H1 (cell line): ENCODE measurements at regions not wholly inside any gene's neighbourhood (a gene's known extent, or its start where the extent isn't known, plus 50 kb on each side); places are given as distances from the start of the nearest gene placed in this dataset.

Experiments
- CTCF ChIA-PET: fragments of 300-600 bp; sonication (Branson Sonifier 250); formaldehyde crosslinking; loops from one replicate; lab custom pipeline; 2021; ENCODE audit not compliant: partially characterized antibody; lab: Charles Lee
- POLR2A ChIA-PET: fragments of 300-600 bp; sonication (Branson Sonifier 250); formaldehyde crosslinking; loops from one replicate; lab custom pipeline; 2021; ENCODE audit warnings: inconsistent platforms; ENCODE audit not compliant: partially characterized antibody; lab: Charles Lee
- DNase-seq, 2 experiments: peaks; one replicate each; pipeline versions ENCODE4 v3.0.0 to v3.0.0-alpha.2; 2010 to 2022; ENCODE audit warnings: low spot score in 2 of 2, low read depth in 1 of 2, mixed read lengths in 1 of 2
- FAIRE-seq: peaks from 2 replicates; lab custom pipeline; 2011; peaks lifted over from hg19 to GRCh38; lab: Jason Lieb, UNC
- H2AFZ ChIP-seq: 2 replicates; pipeline ENCODE4 v1.8.1; 2012; ENCODE audit warnings: low read length, inconsistent platforms
- H2AK5ac ChIP-seq: 2 replicates; pipeline ENCODE4 v1.6.1; 2013; ENCODE audit warnings: low read depth, low read length
- H2BK120ac ChIP-seq: replicated peaks from 2 replicates; pipeline ENCODE3; 2013; ENCODE audit warnings: low read depth, low read length, inconsistent platforms
- H2BK12ac ChIP-seq: 2 replicates; pipeline ENCODE4 v1.6.1; 2013; ENCODE audit warnings: low read depth, low read length
- H2BK15ac ChIP-seq: 2 replicates; pipeline ENCODE4 v1.6.1; 2013; ENCODE audit warnings: low read length
- H2BK20ac ChIP-seq: 2 replicates; pipeline ENCODE4 v1.6.1; 2013; ENCODE audit warnings: low read length
- H2BK5ac ChIP-seq: 2 replicates; pipeline ENCODE4 v1.6.1; 2013; ENCODE audit warnings: low read depth, low read length
- H3K14ac ChIP-seq: 2 replicates; pipeline ENCODE4 v1.6.1; 2013; ENCODE audit warnings: inconsistent platforms; ENCODE audit not compliant: insufficient read length
- H3K18ac ChIP-seq: 2 replicates; pipeline ENCODE4 v1.6.1; 2013; ENCODE audit warnings: low read length; ENCODE audit errors: extremely low read depth
- H3K23ac ChIP-seq: 2 replicates; pipeline ENCODE4 v1.6.1; 2013; ENCODE audit warnings: inconsistent platforms; ENCODE audit not compliant: insufficient read length
- H3K23me2 ChIP-seq: 2 replicates; pipeline ENCODE4 v1.6.1; 2013; ENCODE audit warnings: low read depth, low read length
- H3K27ac ChIP-seq: 2 replicates; pipeline ENCODE4 v1.6.1; 2011; ENCODE audit warnings: low read depth, low read length, inconsistent platforms
- H3K27me3 ChIP-seq, 4 experiments: replicated peaks in 1 of 4; 1 replicate in 1 of 4; 2 replicates in 3 of 4; pipeline versions ENCODE4 v1.6.1 to v1.8.1; 2011 to 2013; ENCODE audit warnings: low read length in 3 of 4, mild to moderate bottlenecking in 3 of 4, inconsistent platforms in 2 of 4, mixed read lengths in 2 of 4, moderate library complexity in 1 of 4; ENCODE audit not compliant: control insufficient read depth in 3 of 4, insufficient read depth in 3 of 4; ENCODE audit errors: extremely low read depth in 1 of 4
- H3K36me3 ChIP-seq, 4 experiments: 2 replicates each; pipeline versions ENCODE4 v1.6.1 to v1.8.1; 2011 to 2013; ENCODE audit warnings: mild to moderate bottlenecking in 4 of 4, low read length in 3 of 4, moderate library complexity in 2 of 4, control low read depth in 1 of 4, inconsistent platforms in 1 of 4; ENCODE audit not compliant: insufficient read depth in 4 of 4, control insufficient read depth in 2 of 4
- H3K4ac ChIP-seq: replicated peaks from 2 replicates; pipeline ENCODE3; 2013; ENCODE audit warnings: low read length, low read depth, mixed read lengths, inconsistent platforms; ENCODE audit not compliant: insufficient read length
- H3K4me1 ChIP-seq, 4 experiments: replicated peaks in 1 of 4; 1 replicate in 1 of 4; 2 replicates in 3 of 4; pipeline versions ENCODE4 v1.6.1 to v1.8.1; 2011 to 2013; ENCODE audit warnings: low read length in 3 of 4, inconsistent platforms in 2 of 4, mixed read lengths in 1 of 4; ENCODE audit not compliant: insufficient read depth in 4 of 4, control insufficient read depth in 3 of 4
- H3K4me2 ChIP-seq, 2 experiments: 2 replicates each; pipeline versions ENCODE4 v1.6.1 to v1.8.1; 2011 to 2013; ENCODE audit warnings: low read depth in 2 of 2, low read length in 2 of 2, control low read depth in 1 of 2, inconsistent platforms in 1 of 2, mild to moderate bottlenecking in 1 of 2; ENCODE audit not compliant: insufficient read depth in 1 of 2
- H3K4me3 ChIP-seq, 4 experiments: fragments of 200-600, 300-600 bp in 1 of 4; sonication (generic), shearing (Covaris generic), sonication (Bioruptor Twin) in 1 of 4; 2 replicates each; pipeline versions ENCODE4 v1.5.1 to v1.8.1; 2011 to 2016; ENCODE audit warnings: low read length in 4 of 4, low read depth in 3 of 4, control low read depth in 2 of 4, inconsistent platforms in 2 of 4, mild to moderate bottlenecking in 2 of 4, mixed read lengths in 1 of 4, moderate library complexity in 1 of 4; ENCODE audit not compliant: insufficient read depth in 2 of 4; ENCODE audit errors: extremely low read depth in 1 of 4
- H3K56ac ChIP-seq: replicated peaks from 2 replicates; pipeline ENCODE3; 2013; ENCODE audit warnings: low read depth, mild to moderate bottlenecking, mixed read lengths, low read length, inconsistent platforms; ENCODE audit not compliant: insufficient read length
- H3K79me1 ChIP-seq: 2 replicates; pipeline ENCODE4 v1.6.1; 2013; ENCODE audit warnings: low read depth, low read length, control low read depth
- H3K79me2 ChIP-seq, 2 experiments: 2 replicates each; pipeline versions ENCODE4 v1.6.1 to v1.8.1; 2012 to 2013; ENCODE audit warnings: low read length in 2 of 2, mild to moderate bottlenecking in 2 of 2, inconsistent platforms in 1 of 2; ENCODE audit not compliant: insufficient read depth in 2 of 2, control insufficient read depth in 1 of 2
- H3K9ac ChIP-seq, 4 experiments: replicated peaks in 1 of 4; 1 replicate in 1 of 4; 2 replicates in 3 of 4; pipeline versions ENCODE4 v1.6.1 to v1.8.1; 2011 to 2013; ENCODE audit warnings: low read depth in 3 of 4, low read length in 3 of 4, control low read depth in 2 of 4, mild to moderate bottlenecking in 2 of 4, moderate library complexity in 2 of 4, inconsistent platforms in 1 of 4; ENCODE audit errors: extremely low read depth in 1 of 4
- H3K9me3 ChIP-seq, 2 experiments: 2 replicates each; pipeline versions ENCODE4 v1.6.1 to v1.8.1; 2012 to 2013; ENCODE audit warnings: mild to moderate bottlenecking in 2 of 2, moderate library complexity in 2 of 2, control low read depth in 1 of 2, inconsistent platforms in 1 of 2, low read depth in 1 of 2, low read length in 1 of 2, mixed read lengths in 1 of 2; ENCODE audit not compliant: insufficient read depth in 2 of 2
- H4K20me1 ChIP-seq, 2 experiments: replicated peaks in 1 of 2; 2 replicates each; pipeline versions ENCODE3 to v1.8.1; 2011 to 2013; ENCODE audit warnings: inconsistent platforms in 2 of 2, low read length in 2 of 2, mild to moderate bottlenecking in 1 of 2; ENCODE audit not compliant: insufficient read depth in 2 of 2, control insufficient read depth in 1 of 2
- H4K5ac ChIP-seq: 2 replicates; pipeline ENCODE4 v1.6.1; 2013; ENCODE audit warnings: low read length, low read depth, mixed read lengths, inconsistent platforms; ENCODE audit not compliant: insufficient read length
- H4K8ac ChIP-seq: 2 replicates; pipeline ENCODE4 v1.8.0; 2013; ENCODE audit warnings: mild to moderate bottlenecking, moderate library complexity, low read length, inconsistent platforms; ENCODE audit not compliant: insufficient read depth; ENCODE audit errors: extremely low read depth
- H4K91ac ChIP-seq: replicated peaks from 2 replicates; pipeline ENCODE3; 2013; ENCODE audit warnings: low read length, mixed read lengths, inconsistent platforms; ENCODE audit not compliant: insufficient read length
- CREB1 ChIP-seq: IDR thresholded peaks from 2 replicates; pipeline ENCODE4 v1.6.1; 2012; ENCODE audit warnings: inconsistent platforms
- CTCF ChIP-seq, 3 experiments: IDR thresholded peaks; 1 replicate in 2 of 3; 2 replicates in 1 of 3; pipeline versions ENCODE4 v1.5.1 to v1.6.1; 2011; ENCODE audit warnings: low read length in 3 of 3, mild to moderate bottlenecking in 3 of 3, inconsistent platforms in 2 of 3, low read depth in 1 of 3, moderate library complexity in 1 of 3; ENCODE audit not compliant: insufficient read depth in 1 of 3; ENCODE audit errors: control extremely low read depth in 1 of 3
- E2F6 ChIP-seq: IDR thresholded peaks from 2 replicates; pipeline ENCODE4 v1.6.1; 2012; ENCODE audit warnings: inconsistent platforms
- PHF8 ChIP-seq: fragments of 200-600 bp; sonication (generic); conservative IDR thresholded peaks from 2 replicates; pipeline ENCODE4 v1.7.1; 2012; ENCODE audit warnings: low read depth, mild to moderate bottlenecking, inconsistent platforms, low read length, moderate library complexity
- RAD21 ChIP-seq, 2 experiments: IDR thresholded peaks in 1 of 2; conservative IDR thresholded peaks in 1 of 2; 2 replicates each; pipeline ENCODE4 v1.6.1; 2011; ENCODE audit warnings: low read depth in 2 of 2, low read length in 2 of 2, improper control_type of control experiment in 1 of 2, inconsistent platforms in 1 of 2, mild to moderate bottlenecking in 1 of 2, moderate library complexity in 1 of 2
- SIRT6 ChIP-seq: IDR thresholded peaks from one replicate; pipeline ENCODE4 v1.7.1; 2012; ENCODE audit warnings: low read length, inconsistent platforms
- WGBS, 2 experiments: shearing (Covaris generic) in 1 of 2; methylation state at CpG; one replicate each; pipeline versions ENCODE4 v1.1.6 to v1.1.7; 2013 to 2015; ENCODE audit warnings: low lambda C conversion rate in 2 of 2, mixed read lengths in 2 of 2, inconsistent platforms in 1 of 2, low coverage in 1 of 2, missing lambda C conversion rate in 1 of 2; ENCODE audit not compliant: insufficient replicate concordance in 2 of 2, insufficient coverage in 1 of 2, insufficient read length in 1 of 2; ENCODE audit errors: extremely low coverage in 1 of 2, missing lambda C conversion rate in 1 of 2; 5-methylcytosine and 5-hydroxymethylcytosine counted together

GRCh38 chr1:78325293-78325692 lies 165.5 kb upstream of the PTGFR start:
- H3K27me3 ChIP-seq: peaks cover 0 to 1% (median 0%) of the 10 kb centered on the region in 4 experiments; a peak in 1 of 7 replicates
- no peaks in the 10 kb centered on the region for H3K23me2 ChIP-seq
- H3K56ac ChIP-seq: no peak overlapping the region
- H3K14ac ChIP-seq: no peak overlapping the region
- H3K4ac ChIP-seq: no peak overlapping the region
- H3K36me3 ChIP-seq: no peaks in the 10 kb centered on the region
- no peaks in the 10 kb centered on the region for H3K79me1 ChIP-seq
- H3K9me3 ChIP-seq: no peaks in the 10 kb centered on the region
- ChIA-PET POLR2A (interaction anchor here (0.6 to 1.0 kb wide), 2 partner anchors 9 to 755 kb away, joined by 3 to 5 read pairs; no protein-coding TSS in a partner anchor), CTCF (interaction anchor here (0.6 to 4.7 kb wide), 11 partner anchors 9 to 282 kb away, joined by 3 to 33 read pairs (median 3); no protein-coding TSS in a partner anchor)
- H3K23ac ChIP-seq: no peak overlapping the region
- FAIRE-seq (peak; percentile 62), DNase-seq (no peak)
- H4K91ac ChIP-seq: no peak overlapping the region
- H3K4me1 ChIP-seq: no peaks in the 10 kb centered on the region
- H3K18ac ChIP-seq: no peak overlapping the region
- no peak overlapping the region for H3K4me2 ChIP-seq
- H3K79me2 ChIP-seq: no peaks in the 10 kb centered on the region
- no peak overlapping the region for H2BK5ac ChIP-seq
- no peak overlapping the region for H2BK15ac ChIP-seq
- H2AK5ac ChIP-seq: no peak overlapping the region
- TF ChIP-seq E2F6: no peak
- TF ChIP-seq SIRT6: no peak
- no peak for TF ChIP-seq PHF8
- no peak for TF ChIP-seq CREB1
- peak; percentile 33 to 37 (median 35) for TF ChIP-seq CTCF (IDR thresholded peaks at IDR 0.05; ENCODE audit: control extremely low read depth in 1 of 3, insufficient read depth in 1 of 3, low read depth in 1 of 3, low read length in 3 of 3)
- TF ChIP-seq RAD21 (IDR thresholded peaks at IDR 0.05 in 1 of 2, conservative IDR thresholded peaks at IDR 0.05 in 1 of 2; ENCODE audit: low read depth in 2 of 2, low read length in 2 of 2): peak; percentile 46 to 54
- no peak overlapping the region for H4K5ac ChIP-seq
- no peak overlapping the region for H3K27ac ChIP-seq
- H4K20me1 ChIP-seq: no peaks in the 10 kb centered on the region
- no peak overlapping the region for H4K8ac ChIP-seq
- WGBS, 2 experiments: 78% methylated on average over 3 of the region's 3 CpGs; no CpG with 5 or more reads in 1 of the 2 experiments
- H2BK20ac ChIP-seq: no peak overlapping the region
- no peak overlapping the region for H2BK120ac ChIP-seq
- H3K4me3 ChIP-seq: no peak overlapping the region
- H3K9ac ChIP-seq: no peak overlapping the region
- H2BK12ac ChIP-seq: no peak overlapping the region
- no peak overlapping the region for H2AFZ ChIP-seq
